AG09309 (cell line): ENCODE measurements at regions not wholly inside any gene's neighbourhood (a gene's known extent, or its start where the extent isn't known, plus 50 kb on each side); places are given as distances from the start of the nearest gene placed in this dataset.
"Not testable (repeated sequence)": the region's sequence is repeated elsewhere in the genome, so short reads cannot be mapped to it uniquely, and the experiment has no call there.

Source experiments
- DNase-seq: peaks from one replicate; pipeline ENCODE4 v3.0.0-alpha.2; 2010; ENCODE audit warnings: low read depth
- H3K4me3 ChIP-seq: 2 replicates; pipeline ENCODE4 v1.5.1; 2011; ENCODE audit warnings: mild to moderate bottlenecking, low read depth, low read length, moderate library complexity; ENCODE audit not compliant: control insufficient read depth
- CTCF ChIP-seq: IDR thresholded peaks from 2 replicates; pipeline ENCODE4 v1.5.1; 2011; ENCODE audit warnings: mild to moderate bottlenecking, low read depth, low read length, inconsistent platforms; ENCODE audit not compliant: insufficient read depth, control insufficient read depth; ENCODE audit errors: missing control alignments

- no peak for TF ChIP-seq CTCF
- H3K4me3 ChIP-seq, result no peak overlapping the region
- DNase-seq, result no peak
Measured at GRCh38 chr3:135419155-135419554, 546.4 kb upstream of the PPP2R3A start.

GRCh38 chr3:135426508-135426907, 539.0 kb upstream of the PPP2R3A start:
- no peak for DNase-seq
- TF ChIP-seq CTCF, result no peak

GRCh38 chr3:135432402-135432801, 533.1 kb upstream of the PPP2R3A start:
- TF ChIP-seq CTCF, result no peak
- DNase-seq, result no peak
- H3K4me3 ChIP-seq, result no peak overlapping the region

More at GRCh38 chr3:135426508-135426907, 539.0 kb upstream of the PPP2R3A start:
- H3K4me3 ChIP-seq, result no peak overlapping the region

GRCh38 chr3:135438889-135439597, 526.5 kb upstream of the PPP2R3A start:
- DNase-seq, H3K4me3 ChIP-seq: not testable (repeated sequence)

GRCh38 chr3:135439632-135440031, 525.9 kb upstream of the PPP2R3A start:
- not testable (repeated sequence) for DNase-seq, H3K4me3 ChIP-seq

- TF ChIP-seq CTCF, result no peak
- H3K4me3 ChIP-seq, result no peak overlapping the region
- DNase-seq, result no peak
Measured at GRCh38 chr3:135440233-135440632, 525.3 kb upstream of the PPP2R3A start.

- no peak for DNase-seq
- no peak for TF ChIP-seq CTCF
- no peak overlapping the region for H3K4me3 ChIP-seq
Measured at GRCh38 chr3:135440746-135441145, 524.8 kb upstream of the PPP2R3A start.

- TF ChIP-seq CTCF, result no peak
- no peak overlapping the region for H3K4me3 ChIP-seq
- DNase-seq, result no peak
Measured at GRCh38 chr3:135444058-135444457, 521.5 kb upstream of the PPP2R3A start.
